ENCODE measurements at regions not wholly inside any gene's neighbourhood (a gene's known extent, or its start where the extent isn't known, plus 50 kb on each side); places are given as distances from the start of the nearest gene placed in this dataset.

GRCh38 chr4:130486841-130487240, 1390.9 kb downstream of the C4orf33 start:
- Histone ChIP-seq H3K4me2 (ENCODE audit: control insufficient read depth, extremely low read depth, insufficient read depth, low read depth, low read length) (no peak overlapping the region), H3K9ac (ENCODE audit: control insufficient read depth, extremely low read depth, insufficient read depth, low read length) (no peak overlapping the region), H3K27me3 (ENCODE audit: control insufficient read depth, extremely low read depth, insufficient read depth, low read length) (no peaks in the 10 kb centered on the region), H3K36me3 (ENCODE audit: control insufficient read depth in 2 of 2, extremely low read depth in 1 of 2, insufficient read depth in 2 of 2, low read length in 2 of 2) (no peaks in the 10 kb centered on the region), H3K27ac (ENCODE audit: control insufficient read depth, insufficient read depth, low read length) (no peak overlapping the region), H2AFZ (ENCODE audit: control insufficient read depth, low read length) (no peak overlapping the region), H3K4me1 (ENCODE audit: control insufficient read depth, extremely low read depth, insufficient read depth, low read length) (no peaks in the 10 kb centered on the region), H3K4me3 (ENCODE audit: control insufficient read depth in 2 of 3, extremely low read depth in 1 of 3, insufficient read depth in 2 of 3, low read depth in 1 of 3, low read length in 3 of 3) (no peak overlapping the region), H3K9me3 (ENCODE audit: control insufficient read depth, low read depth, low read length) (no peaks in the 10 kb centered on the region), H4K20me1 (ENCODE audit: control insufficient read depth, extremely low read depth, insufficient read depth, low read length) (no peaks in the 10 kb centered on the region), H3K9me1 (ENCODE audit: control insufficient read depth, extremely low read depth, insufficient read depth, low read length) (no peaks in the 10 kb centered on the region), H3K79me2 (ENCODE audit: control insufficient read depth, insufficient read depth, low read length) (no peaks in the 10 kb centered on the region)
- TF ChIP-seq EZH2 (IDR thresholded peaks at IDR 0.05; ENCODE audit: low read length), result no peak
- TF ChIP-seq, protein P1, sequence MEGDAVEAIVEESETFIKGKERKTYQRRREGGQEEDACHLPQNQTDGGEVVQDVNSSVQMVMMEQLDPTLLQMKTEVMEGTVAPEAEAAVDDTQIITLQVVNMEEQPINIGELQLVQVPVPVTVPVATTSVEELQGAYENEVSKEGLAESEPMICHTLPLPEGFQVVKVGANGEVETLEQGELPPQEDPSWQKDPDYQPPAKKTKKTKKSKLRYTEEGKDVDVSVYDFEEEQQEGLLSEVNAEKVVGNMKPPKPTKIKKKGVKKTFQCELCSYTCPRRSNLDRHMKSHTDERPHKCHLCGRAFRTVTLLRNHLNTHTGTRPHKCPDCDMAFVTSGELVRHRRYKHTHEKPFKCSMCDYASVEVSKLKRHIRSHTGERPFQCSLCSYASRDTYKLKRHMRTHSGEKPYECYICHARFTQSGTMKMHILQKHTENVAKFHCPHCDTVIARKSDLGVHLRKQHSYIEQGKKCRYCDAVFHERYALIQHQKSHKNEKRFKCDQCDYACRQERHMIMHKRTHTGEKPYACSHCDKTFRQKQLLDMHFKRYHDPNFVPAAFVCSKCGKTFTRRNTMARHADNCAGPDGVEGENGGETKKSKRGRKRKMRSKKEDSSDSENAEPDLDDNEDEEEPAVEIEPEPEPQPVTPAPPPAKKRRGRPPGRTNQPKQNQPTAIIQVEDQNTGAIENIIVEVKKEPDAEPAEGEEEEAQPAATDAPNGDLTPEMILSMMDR (optimal IDR thresholded peaks at IDR 0.05 in 1 of 3, IDR thresholded peaks at IDR 0.05 in 1 of 3, conservative IDR thresholded peaks at IDR 0.05 in 1 of 3; ENCODE audit: extremely low read depth in 1 of 3, insufficient read depth in 2 of 3, low read length in 3 of 3), result no peak
- no peak for FAIRE-seq
- dilution Hi-C loops (cut with MboI; ENCODE audit: extremely low pct_ligation_motif_present, low sequenced_read_pairs), result no loop called here
- no peak for DNase-seq (ENCODE audit: low read depth, low spot score)

- Histone ChIP-seq H3K36me3 (ENCODE audit: control insufficient read depth in 2 of 2, extremely low read depth in 1 of 2, insufficient read depth in 2 of 2, low read length in 2 of 2) (no peaks in the 10 kb centered on the region), H3K27me3 (ENCODE audit: control insufficient read depth, extremely low read depth, insufficient read depth, low read length) (no peaks in the 10 kb centered on the region), H3K9me1 (ENCODE audit: control insufficient read depth, extremely low read depth, insufficient read depth, low read length) (no peaks in the 10 kb centered on the region), H3K4me2 (ENCODE audit: control insufficient read depth, extremely low read depth, insufficient read depth, low read depth, low read length) (no peak overlapping the region), H2AFZ (ENCODE audit: control insufficient read depth, low read length) (no peak overlapping the region), H3K9me3 (ENCODE audit: control insufficient read depth, low read depth, low read length) (no peaks in the 10 kb centered on the region), H3K79me2 (ENCODE audit: control insufficient read depth, insufficient read depth, low read length) (no peaks in the 10 kb centered on the region), H3K9ac (ENCODE audit: control insufficient read depth, extremely low read depth, insufficient read depth, low read length) (no peak overlapping the region), H4K20me1 (ENCODE audit: control insufficient read depth, extremely low read depth, insufficient read depth, low read length) (no peaks in the 10 kb centered on the region), H3K27ac (ENCODE audit: control insufficient read depth, insufficient read depth, low read length) (no peak overlapping the region), H3K4me3 (ENCODE audit: control insufficient read depth in 2 of 3, extremely low read depth in 1 of 3, insufficient read depth in 2 of 3, low read depth in 1 of 3, low read length in 3 of 3) (no peak overlapping the region), H3K4me1 (ENCODE audit: control insufficient read depth, extremely low read depth, insufficient read depth, low read length) (no peaks in the 10 kb centered on the region)
- dilution Hi-C loops (cut with MboI; ENCODE audit: extremely low pct_ligation_motif_present, low sequenced_read_pairs), result no loop called here
- no peak for TF ChIP-seq EZH2 (IDR thresholded peaks at IDR 0.05; ENCODE audit: low read length)
- TF ChIP-seq, protein P1 (optimal IDR thresholded peaks at IDR 0.05 in 1 of 3, IDR thresholded peaks at IDR 0.05 in 1 of 3, conservative IDR thresholded peaks at IDR 0.05 in 1 of 3; ENCODE audit: extremely low read depth in 1 of 3, insufficient read depth in 2 of 3, low read length in 3 of 3), result no peak
- DNase-seq (ENCODE audit: low read depth, low spot score) (no peak), FAIRE-seq (no peak)
These were observed 1414.7 kb downstream of the C4orf33 start for GRCh38 chr4:130510661-130511060.
